ENCODE measurements at regions not wholly inside any gene's neighbourhood (a gene's known extent, or its start where the extent isn't known, plus 50 kb on each side); places are given as distances from the start of the nearest gene placed in this dataset.

GRCh38 chr9:103068753-103069152, 73.6 kb downstream of the CYLC2 start:
- H3K9me3 ChIP-seq (replicated peaks in 1 of 3): no peaks in the 10 kb centered on the region
- H3K27me3 ChIP-seq: no peaks in the 10 kb centered on the region
- H3K4me3 ChIP-seq: no peak overlapping the region
- TF ChIP-seq POLR2A (IDR thresholded peaks at IDR 0.05) (no peak), CTCF (IDR thresholded peaks at IDR 0.05) (no peak)
- H3K36me3 ChIP-seq (replicated peaks in 1 of 2): no peaks in the 10 kb centered on the region
- no peak overlapping the region for H3K27ac ChIP-seq
- 56 to 71% (median 59%) methylated on average over 3 of the region's 3 CpGs for WGBS, 4 donors
- H3K4me1 ChIP-seq (replicated peaks in 1 of 2): no peaks in the 10 kb centered on the region
- intact Hi-C loops (cut with DNase I): no loop called here
- no peak for DNase-seq

DNA sequence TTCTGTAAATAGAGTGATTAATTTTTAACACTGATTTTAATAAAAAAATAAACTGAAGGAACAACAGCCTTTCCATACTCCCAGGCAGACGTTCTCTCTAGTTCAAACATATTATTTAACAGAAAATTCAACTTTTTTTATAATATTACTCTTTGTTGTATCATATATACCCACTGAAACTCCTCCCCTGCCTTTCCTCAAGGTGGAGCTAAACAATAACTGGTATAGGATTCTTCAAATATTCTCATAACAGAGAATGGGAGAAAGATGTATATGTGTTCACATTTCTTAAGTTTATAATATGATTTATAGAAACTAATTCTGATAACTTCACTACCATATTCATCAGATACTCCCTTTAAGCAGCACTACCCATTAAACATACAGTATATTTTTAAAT, 83.4 kb downstream of the CYLC2 start:
- Histone ChIP-seq H3K4me3 (no peak overlapping the region), H3K27ac (no peak overlapping the region), H3K9me3 (replicated peaks in 1 of 3) (no peaks in the 10 kb centered on the region), H3K36me3 (replicated peaks in 1 of 2) (no peaks in the 10 kb centered on the region), H3K27me3 (no peaks in the 10 kb centered on the region), H3K4me1 (replicated peaks in 1 of 2) (no peaks in the 10 kb centered on the region)
- WGBS, 4 donors: 32 to 47% (median 39%) methylated on average over 1 of the region's 1 CpG
- intact Hi-C loops (cut with DNase I): no loop called here
- DNase-seq: no peak
- TF ChIP-seq POLR2A (IDR thresholded peaks at IDR 0.05) (no peak), CTCF (IDR thresholded peaks at IDR 0.05) (no peak)

DNA sequence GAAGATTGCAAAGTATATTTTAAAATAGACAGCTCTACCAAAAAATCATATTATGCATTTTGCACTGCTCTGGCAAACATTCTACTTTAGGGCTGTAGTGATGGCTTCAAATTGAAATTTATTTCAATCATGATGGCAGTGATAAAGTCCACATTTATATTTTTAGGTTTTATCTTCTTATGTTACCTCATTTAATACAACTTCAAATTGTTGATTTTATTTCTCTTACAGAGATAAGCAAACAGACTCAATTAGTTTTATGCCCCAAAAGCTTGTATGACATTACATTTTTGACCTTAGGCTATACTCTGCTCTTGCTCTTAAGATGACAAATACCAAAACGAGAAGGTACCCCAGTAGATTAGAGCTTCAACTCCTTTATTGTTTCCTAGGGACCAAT, 87.4 kb downstream of the CYLC2 start:
- no peaks in the 10 kb centered on the region for H3K36me3 ChIP-seq (replicated peaks in 1 of 2)
- no peaks in the 10 kb centered on the region for H3K27me3 ChIP-seq
- H3K4me3 ChIP-seq: no peak overlapping the region
- WGBS, 4 donors: 25 to 37% (median 35%) methylated on average over 1 of the region's 1 CpG
- no peaks in the 10 kb centered on the region for H3K9me3 ChIP-seq (replicated peaks in 1 of 3)
- no peaks in the 10 kb centered on the region for H3K4me1 ChIP-seq (replicated peaks in 1 of 2)
- intact Hi-C loops (cut with DNase I): no loop called here
- H3K27ac ChIP-seq: no peak overlapping the region
- no peak for TF ChIP-seq POLR2A (IDR thresholded peaks at IDR 0.05)
- TF ChIP-seq CTCF (IDR thresholded peaks at IDR 0.05): no peak
- DNase-seq: no peak

DNA sequence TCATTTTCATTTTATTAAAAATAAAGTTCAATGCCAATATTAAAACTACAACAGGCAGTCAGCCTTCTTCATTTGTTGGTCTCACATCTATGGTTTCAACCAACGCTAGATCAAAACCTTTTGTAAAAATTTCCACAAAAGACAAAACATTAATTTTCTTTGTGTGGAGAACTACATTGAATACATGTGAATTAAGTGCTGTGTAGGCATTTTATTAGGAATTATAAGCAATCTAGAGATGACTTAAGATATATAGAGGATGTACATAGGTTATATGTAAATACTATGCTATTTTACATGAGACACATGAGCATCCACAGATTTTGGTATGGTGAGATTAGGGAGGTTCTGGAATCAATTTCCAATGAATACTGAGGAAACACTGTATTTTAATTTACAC, 94.2 kb downstream of the CYLC2 start:
- TF ChIP-seq CTCF (IDR thresholded peaks at IDR 0.05) (no peak), POLR2A (IDR thresholded peaks at IDR 0.05) (no peak)
- intact Hi-C loops (cut with DNase I): no loop called here
- no peaks in the 10 kb centered on the region for H3K9me3 ChIP-seq (replicated peaks in 1 of 3)
- no peaks in the 10 kb centered on the region for H3K4me1 ChIP-seq (replicated peaks in 1 of 2)
- 85 to 90% (median 89%) methylated on average over 1 of the region's 1 CpG for WGBS, 4 donors
- no peak for DNase-seq
- H3K27ac ChIP-seq: no peak overlapping the region
- no peaks in the 10 kb centered on the region for H3K36me3 ChIP-seq (replicated peaks in 1 of 2)
- H3K4me3 ChIP-seq: no peak overlapping the region
- no peaks in the 10 kb centered on the region for H3K27me3 ChIP-seq

Data from adrenal gland (tissue), 9 donors.